GM12891 (cell line): ENCODE measurements at regions not wholly inside any gene's neighbourhood (a gene's known extent, or its start where the extent isn't known, plus 50 kb on each side); places are given as distances from the start of the nearest gene placed in this dataset.

Experiments
- POLR2A ChIP-seq: IDR thresholded peaks from 2 replicates; pipeline ENCODE4 v1.6.1; 2011; ENCODE audit warnings: low read depth, low read length, control low read depth
- TAF1 ChIP-seq: IDR thresholded peaks from 2 replicates; pipeline ENCODE4 v1.6.1; 2011; ENCODE audit warnings: low read depth, low read length, control low read depth

- no peak for TF ChIP-seq POLR2A
- TF ChIP-seq TAF1 = no peak
Measured at GRCh38 chr20:56718816-56719215, 89.7 kb downstream of the TFAP2C start.
